PC-3 (cell line): ENCODE measurements at regions not wholly inside any gene's neighbourhood (a gene's known extent, or its start where the extent isn't known, plus 50 kb on each side); places are given as distances from the start of the nearest gene placed in this dataset.
A peak's percentile ranks its signal among the peaks of the same experiment; 100 is the strongest.

ENCODE experiments used
- ATAC-seq: fragments of 200-7000 bp; cut with Tn5 transposase; 2 replicates; pipeline ENCODE4 v1.9.1; 2020; ENCODE audit warnings: mild to moderate bottlenecking, moderate library complexity
- BruUV-seq: library from RNA; stranded (reverse); fragments of 400-500 nt; replicated peaks from 2 replicates; lab custom pipeline; 2021; lab: Mats Ljungman, UMichigan
- CTCF ChIA-PET: fragments of 300-600 bp; sonication (Branson Sonifier 250); formaldehyde crosslinking; loops from one replicate; lab custom pipeline; 2022; ENCODE audit warnings: antibody characterized with exemption; lab: Charles Lee
- POLR2A ChIA-PET: fragments of 300-600 bp; sonication (Branson Sonifier 250); formaldehyde crosslinking; loops from one replicate; lab custom pipeline; 2022; ENCODE audit warnings: antibody characterized with exemption; ENCODE audit not compliant: unreplicated experiment; lab: Charles Lee
- DNase-seq: peaks from one replicate; pipeline ENCODE4 v3.0.0-alpha.2; 2015
- H2AFZ ChIP-seq: fragments of 300-600 bp; sonication (generic); 2 replicates; pipeline ENCODE4 v1.6.0; 2016; ENCODE audit warnings: antibody characterized with exemption, low read length
- H3F3A ChIP-seq: fragments of 300-600 bp; sonication (generic); one replicate; pipeline ENCODE4 v1.6.0; 2017; ENCODE audit warnings: antibody characterized with exemption, low read length, control low read depth, mild to moderate bottlenecking; ENCODE audit not compliant: unreplicated experiment
- H3K27ac ChIP-seq: fragments of 300-600 bp; sonication (generic); 2 replicates; pipeline ENCODE4 v1.5.1; 2016; ENCODE audit warnings: mild to moderate bottlenecking, low read length
- H3K27me3 ChIP-seq: fragments of 300-600 bp; sonication (generic); 2 replicates; pipeline ENCODE4 v1.6.1; 2016; ENCODE audit warnings: low read length, mixed read lengths
- H3K36me3 ChIP-seq: fragments of 300-600 bp; sonication (generic); 2 replicates; pipeline ENCODE4 v1.6.1; 2016; ENCODE audit warnings: low read depth, mixed run types, low read length, mixed read lengths
- H3K4me1 ChIP-seq: fragments of 300-600 bp; sonication (generic); 2 replicates; pipeline ENCODE4 v1.5.1; 2016; ENCODE audit warnings: low read length; ENCODE audit not compliant: insufficient read depth
- H3K4me2 ChIP-seq: fragments of 300-600 bp; sonication (generic); 2 replicates; pipeline ENCODE4 v1.6.0; 2016; ENCODE audit warnings: low read length
- H3K4me3 ChIP-seq: fragments of 300-600 bp; sonication (generic); 2 replicates; pipeline ENCODE4 v1.5.1; 2016; ENCODE audit warnings: mild to moderate bottlenecking, low read length, mixed read lengths
- H3K79me2 ChIP-seq: fragments of 300-600 bp; sonication (generic); 2 replicates; pipeline ENCODE4 v1.6.1; 2017; ENCODE audit warnings: low read length, mixed read lengths
- H3K9ac ChIP-seq: fragments of 300-600 bp; sonication (generic); 2 replicates; pipeline ENCODE4 v1.6.0; 2016; ENCODE audit warnings: mild to moderate bottlenecking, low read length
- H3K9me2 ChIP-seq: fragments of 300-600 bp; sonication (generic); replicated peaks from 2 replicates; pipeline ENCODE4 v1.6.1; 2016; ENCODE audit warnings: mixed run types, low read length, mixed read lengths
- H3K9me3 ChIP-seq: fragments of 300-600 bp; sonication (generic); 2 replicates; pipeline ENCODE4 v1.6.1; 2016; ENCODE audit warnings: low read length, mixed read lengths
- H4K20me1 ChIP-seq: fragments of 300-600 bp; sonication (generic); 2 replicates; pipeline ENCODE4 v1.6.1; 2016; ENCODE audit warnings: low read length, mixed read lengths
- EZH2 ChIP-seq: fragments of 300-600 bp; sonication (generic); IDR thresholded peaks from one replicate; pipeline ENCODE4 v1.6.1; 2017; ENCODE audit warnings: antibody characterized with exemption, mild to moderate bottlenecking, low read length; ENCODE audit not compliant: unreplicated experiment
- EZH2phosphoT487 ChIP-seq: fragments of 300-600 bp; sonication (generic); IDR thresholded peaks from 2 replicates; pipeline ENCODE4 v1.6.1; 2018; ENCODE audit warnings: mild to moderate bottlenecking, antibody characterized with exemption, low read length, borderline replicate concordance
- intact Hi-C: fragments of 100-400 bp; cut with micrococcal nuclease; formaldehyde crosslinking; loops from 2 replicates; pipeline ENCODE4 v1.9.0; 2023
- TF ChIP-seq, protein P1 (sequence below): fragments of 300-600 bp; sonication (generic); conservative IDR thresholded peaks from 2 replicates; pipeline ENCODE4 v1.5.1; 2017; ENCODE audit warnings: antibody characterized with exemption, low read depth, mild to moderate bottlenecking, low read length

DNA sequence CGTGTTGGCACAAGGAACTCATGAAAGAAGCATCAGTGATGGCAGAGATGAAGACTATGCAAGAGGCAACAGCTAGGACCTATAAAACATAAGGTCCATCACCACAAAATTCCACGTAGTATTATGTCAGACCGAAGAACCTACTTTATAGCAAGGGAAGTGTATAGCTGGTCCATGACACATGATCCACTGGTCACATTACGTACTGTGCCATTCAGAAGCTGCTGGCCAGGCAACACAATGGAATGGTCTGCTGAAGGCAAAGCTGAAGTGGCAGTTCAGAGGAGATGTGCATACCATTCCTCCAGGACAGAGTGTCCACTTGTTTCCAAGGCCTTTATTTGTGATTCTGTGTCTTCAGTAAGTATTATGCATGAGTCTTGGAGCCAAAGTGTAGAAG lies 215.5 kb upstream of the UGT8 start:
- H3K9me2 ChIP-seq: no peaks in the 10 kb centered on the region
- no peak overlapping the region for H3K4me2 ChIP-seq
- TF ChIP-seq EZH2phosphoT487 (no peak), EZH2 (no peak)
- TF ChIP-seq, protein P1, sequence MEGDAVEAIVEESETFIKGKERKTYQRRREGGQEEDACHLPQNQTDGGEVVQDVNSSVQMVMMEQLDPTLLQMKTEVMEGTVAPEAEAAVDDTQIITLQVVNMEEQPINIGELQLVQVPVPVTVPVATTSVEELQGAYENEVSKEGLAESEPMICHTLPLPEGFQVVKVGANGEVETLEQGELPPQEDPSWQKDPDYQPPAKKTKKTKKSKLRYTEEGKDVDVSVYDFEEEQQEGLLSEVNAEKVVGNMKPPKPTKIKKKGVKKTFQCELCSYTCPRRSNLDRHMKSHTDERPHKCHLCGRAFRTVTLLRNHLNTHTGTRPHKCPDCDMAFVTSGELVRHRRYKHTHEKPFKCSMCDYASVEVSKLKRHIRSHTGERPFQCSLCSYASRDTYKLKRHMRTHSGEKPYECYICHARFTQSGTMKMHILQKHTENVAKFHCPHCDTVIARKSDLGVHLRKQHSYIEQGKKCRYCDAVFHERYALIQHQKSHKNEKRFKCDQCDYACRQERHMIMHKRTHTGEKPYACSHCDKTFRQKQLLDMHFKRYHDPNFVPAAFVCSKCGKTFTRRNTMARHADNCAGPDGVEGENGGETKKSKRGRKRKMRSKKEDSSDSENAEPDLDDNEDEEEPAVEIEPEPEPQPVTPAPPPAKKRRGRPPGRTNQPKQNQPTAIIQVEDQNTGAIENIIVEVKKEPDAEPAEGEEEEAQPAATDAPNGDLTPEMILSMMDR: no peak
- ChIA-PET POLR2A (interaction anchor here (0.8 kb wide), 1 partner anchor 312 kb away, joined by 3 read pairs; no protein-coding TSS in a partner anchor), CTCF (no interaction called here)
- no peak overlapping the region for H3K27ac ChIP-seq
- no peak overlapping the region for H3K9ac ChIP-seq
- H3K27me3 ChIP-seq: no peaks in the 10 kb centered on the region
- intact Hi-C loops: loop anchor here (5.0 kb wide), 3 partner anchors 471 to 1086 kb away; partner anchors contain the start of gene CAMK2D
- H3K4me1 ChIP-seq: peaks cover 13% of the 10 kb centered on the region
- H3K79me2 ChIP-seq: no peaks in the 10 kb centered on the region
- no peak overlapping the region for H3K4me3 ChIP-seq
- no peaks in the 10 kb centered on the region for H3K9me3 ChIP-seq
- H3K36me3 ChIP-seq: no peaks in the 10 kb centered on the region; the same call in 1 of the 2 replicates
- H4K20me1 ChIP-seq: no peaks in the 10 kb centered on the region
- H2AFZ ChIP-seq: no peak overlapping the region
- H3F3A ChIP-seq: no peaks in the 10 kb centered on the region
- ATAC-seq: no peak
- BruUV-seq: no TSS peak
- DNase-seq: no peak

DNA sequence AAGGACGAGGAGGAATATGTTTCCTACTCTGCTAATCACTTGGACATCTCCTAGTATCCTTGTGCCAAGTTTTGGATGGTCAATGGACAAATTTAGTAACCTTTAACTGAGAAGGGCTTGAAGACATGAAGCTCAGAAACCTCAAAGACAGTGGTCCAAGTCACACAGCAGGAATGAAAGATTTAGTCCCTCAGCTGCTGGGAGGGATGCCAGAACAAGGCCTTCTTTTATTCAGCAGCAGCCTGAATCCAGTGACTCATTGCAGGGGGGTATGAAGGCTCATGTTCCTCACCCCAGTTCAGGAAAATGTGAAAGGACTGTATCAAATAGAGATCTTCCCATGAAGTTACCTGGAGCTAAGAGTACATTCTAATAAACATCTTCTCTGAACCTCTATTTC lies 214.9 kb upstream of the UGT8 start:
- ChIA-PET POLR2A (interaction anchor here (0.8 kb wide), 1 partner anchor 312 kb away, joined by 3 read pairs; no protein-coding TSS in a partner anchor), CTCF (interaction anchor here (0.6 kb wide), 1 partner anchor 125 kb away, joined by 3 read pairs; no protein-coding TSS in a partner anchor)
- no peak overlapping the region for H2AFZ ChIP-seq
- intact Hi-C loops: loop anchor here (1.0 to 5.0 kb wide), 5 partner anchors 471 to 1105 kb away; partner anchors contain the start of gene CAMK2D
- H3K27ac ChIP-seq: no peak overlapping the region
- H3K4me2 ChIP-seq: no peak overlapping the region
- no peak overlapping the region for H3K9ac ChIP-seq
- no peaks in the 10 kb centered on the region for H3K9me2 ChIP-seq
- H3K9me3 ChIP-seq: no peaks in the 10 kb centered on the region
- peak; percentile 69 for DNase-seq
- TF ChIP-seq EZH2 (no peak), EZH2phosphoT487 (no peak)
- TF ChIP-seq, protein P1: no peak
- H3K4me1 ChIP-seq: peaks cover 13% of the 10 kb centered on the region
- H4K20me1 ChIP-seq: no peaks in the 10 kb centered on the region
- no peaks in the 10 kb centered on the region for H3K27me3 ChIP-seq
- peak; percentile 67 for ATAC-seq
- H3K4me3 ChIP-seq: no peak overlapping the region
- no peaks in the 10 kb centered on the region for H3F3A ChIP-seq
- BruUV-seq: no TSS peak
- H3K36me3 ChIP-seq: no peaks in the 10 kb centered on the region; the same call in 1 of the 2 replicates
- no peaks in the 10 kb centered on the region for H3K79me2 ChIP-seq

DNA sequence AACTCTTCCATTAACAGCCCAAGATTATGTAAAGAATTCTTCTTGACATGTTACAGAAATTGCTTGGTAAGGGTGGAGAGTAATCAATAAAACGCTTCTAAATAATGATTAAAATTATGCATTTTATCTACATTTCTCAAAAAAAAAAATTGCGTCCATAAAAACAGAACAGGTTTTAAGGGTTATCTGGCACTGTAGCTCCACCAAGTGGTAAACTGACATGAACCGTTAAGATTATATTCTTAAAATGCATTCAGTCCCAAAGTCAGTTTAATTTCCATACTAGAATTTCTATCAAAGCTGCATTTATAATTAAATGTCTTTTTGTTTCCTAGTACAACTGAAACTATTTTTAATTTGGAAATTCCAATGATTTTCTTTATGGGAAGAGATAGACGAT lies 214.0 kb upstream of the UGT8 start:
- no peaks in the 10 kb centered on the region for H3K9me2 ChIP-seq
- no peaks in the 10 kb centered on the region for H3K79me2 ChIP-seq
- no peaks in the 10 kb centered on the region for H3K9me3 ChIP-seq
- DNase-seq: peak; percentile 57
- H3K9ac ChIP-seq: no peak overlapping the region
- ChIA-PET POLR2A (no interaction called here), CTCF (interaction anchor here (0.6 kb wide), 4 partner anchors 9 to 740 kb away, joined by 3 to 6 read pairs (median 3); no protein-coding TSS in a partner anchor)
- intact Hi-C loops: loop anchor here (1.0 to 5.0 kb wide), 6 partner anchors 423 to 1106 kb away; partner anchors contain the start of gene CAMK2D
- no peak overlapping the region for H2AFZ ChIP-seq
- H3F3A ChIP-seq: no peaks in the 10 kb centered on the region
- H4K20me1 ChIP-seq: no peaks in the 10 kb centered on the region
- BruUV-seq: no TSS peak
- H3K4me2 ChIP-seq: no peak overlapping the region
- H3K4me3 ChIP-seq: no peak overlapping the region
- H3K4me1 ChIP-seq: peaks cover 13% of the 10 kb centered on the region
- no peak overlapping the region for H3K27ac ChIP-seq
- TF ChIP-seq, protein P1: peak; percentile 69
- TF ChIP-seq EZH2phosphoT487 (no peak), EZH2 (no peak)
- H3K36me3 ChIP-seq: no peaks in the 10 kb centered on the region; the same call in 1 of the 2 replicates
- ATAC-seq: no peak
- no peaks in the 10 kb centered on the region for H3K27me3 ChIP-seq
